ENCODE measurements at regions not wholly inside any gene's neighbourhood (a gene's known extent, or its start where the extent isn't known, plus 50 kb on each side); places are given as distances from the start of the nearest gene placed in this dataset.

GRCh38 chr18:24897461-24897860, 437.0 kb downstream of the HRH4 start:
- TF ChIP-seq CTCF (IDR thresholded peaks at IDR 0.05) (no peak), E2F1 (CRISPR knock-in tag; IDR thresholded peaks at IDR 0.05) (no peak), ZNF121 (CRISPR knock-in tag; IDR thresholded peaks at IDR 0.05) (no peak), MLX (CRISPR knock-in tag; IDR thresholded peaks at IDR 0.05) (no peak), ATF3 (CRISPR knock-in tag; conservative IDR thresholded peaks at IDR 0.05) (no peak), ZNF423 (CRISPR knock-in tag; IDR thresholded peaks at IDR 0.05) (no peak), NR3C1 (CRISPR knock-in tag; conservative IDR thresholded peaks at IDR 0.05; ENCODE audit: low read depth) (no peak), AFF4 (CRISPR knock-in tag; IDR thresholded peaks at IDR 0.05; ENCODE audit: borderline replicate concordance) (no peak), PRDM15 (CRISPR knock-in tag; IDR thresholded peaks at IDR 0.05) (no peak)

Measured in WTC11 (cell line).